GM06990 (cell line): ENCODE measurements at regions not wholly inside any gene's neighbourhood (a gene's known extent, or its start where the extent isn't known, plus 50 kb on each side); places are given as distances from the start of the nearest gene placed in this dataset.

ENCODE experiments used
- DNase-seq: peaks from one replicate; pipeline ENCODE4 v3.0.0-alpha.2; 2011; ENCODE audit not compliant: insufficient read length; ENCODE audit errors: extremely low read depth
- H3K27me3 ChIP-seq: replicated peaks from 2 replicates; pipeline ENCODE4 v1.6.0; 2011; ENCODE audit warnings: low read length; ENCODE audit not compliant: control insufficient read depth, insufficient read depth
- H3K36me3 ChIP-seq: 2 replicates; pipeline ENCODE4 v1.5.1; 2011; ENCODE audit warnings: low read length; ENCODE audit not compliant: control insufficient read depth, insufficient read depth
- H3K4me3 ChIP-seq: replicated peaks from 2 replicates; pipeline ENCODE4 v1.5.1; 2011; ENCODE audit warnings: low read depth, mild to moderate bottlenecking, control low read depth, low read length
- TF ChIP-seq, protein P1 (sequence below): IDR thresholded peaks from 2 replicates; pipeline ENCODE4 v1.5.1; 2011; ENCODE audit warnings: low read length, control low read depth, mild to moderate bottlenecking, inconsistent platforms; ENCODE audit not compliant: insufficient read depth, poor library complexity, severe bottlenecking

GRCh38 chr10:98323221-98324164 is 55.5 kb upstream of the LOXL4 start:
- TF ChIP-seq, protein P1, sequence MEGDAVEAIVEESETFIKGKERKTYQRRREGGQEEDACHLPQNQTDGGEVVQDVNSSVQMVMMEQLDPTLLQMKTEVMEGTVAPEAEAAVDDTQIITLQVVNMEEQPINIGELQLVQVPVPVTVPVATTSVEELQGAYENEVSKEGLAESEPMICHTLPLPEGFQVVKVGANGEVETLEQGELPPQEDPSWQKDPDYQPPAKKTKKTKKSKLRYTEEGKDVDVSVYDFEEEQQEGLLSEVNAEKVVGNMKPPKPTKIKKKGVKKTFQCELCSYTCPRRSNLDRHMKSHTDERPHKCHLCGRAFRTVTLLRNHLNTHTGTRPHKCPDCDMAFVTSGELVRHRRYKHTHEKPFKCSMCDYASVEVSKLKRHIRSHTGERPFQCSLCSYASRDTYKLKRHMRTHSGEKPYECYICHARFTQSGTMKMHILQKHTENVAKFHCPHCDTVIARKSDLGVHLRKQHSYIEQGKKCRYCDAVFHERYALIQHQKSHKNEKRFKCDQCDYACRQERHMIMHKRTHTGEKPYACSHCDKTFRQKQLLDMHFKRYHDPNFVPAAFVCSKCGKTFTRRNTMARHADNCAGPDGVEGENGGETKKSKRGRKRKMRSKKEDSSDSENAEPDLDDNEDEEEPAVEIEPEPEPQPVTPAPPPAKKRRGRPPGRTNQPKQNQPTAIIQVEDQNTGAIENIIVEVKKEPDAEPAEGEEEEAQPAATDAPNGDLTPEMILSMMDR, result no peak
- Histone ChIP-seq H3K36me3 (no peaks in the 10 kb centered on the region), H3K4me3 (no peak overlapping the region), H3K27me3 (peaks cover 1% of the 10 kb centered on the region)
- no peak for DNase-seq

- Histone ChIP-seq H3K27me3 (no peaks in the 10 kb centered on the region; the same call in 1 of the 2 replicates), H3K4me3 (no peak overlapping the region), H3K36me3 (no peaks in the 10 kb centered on the region)
- DNase-seq, result no peak
- TF ChIP-seq, protein P1, result no peak
These were observed 53.3 kb upstream of the LOXL4 start for GRCh38 chr10:98321186-98321780.

DNA sequence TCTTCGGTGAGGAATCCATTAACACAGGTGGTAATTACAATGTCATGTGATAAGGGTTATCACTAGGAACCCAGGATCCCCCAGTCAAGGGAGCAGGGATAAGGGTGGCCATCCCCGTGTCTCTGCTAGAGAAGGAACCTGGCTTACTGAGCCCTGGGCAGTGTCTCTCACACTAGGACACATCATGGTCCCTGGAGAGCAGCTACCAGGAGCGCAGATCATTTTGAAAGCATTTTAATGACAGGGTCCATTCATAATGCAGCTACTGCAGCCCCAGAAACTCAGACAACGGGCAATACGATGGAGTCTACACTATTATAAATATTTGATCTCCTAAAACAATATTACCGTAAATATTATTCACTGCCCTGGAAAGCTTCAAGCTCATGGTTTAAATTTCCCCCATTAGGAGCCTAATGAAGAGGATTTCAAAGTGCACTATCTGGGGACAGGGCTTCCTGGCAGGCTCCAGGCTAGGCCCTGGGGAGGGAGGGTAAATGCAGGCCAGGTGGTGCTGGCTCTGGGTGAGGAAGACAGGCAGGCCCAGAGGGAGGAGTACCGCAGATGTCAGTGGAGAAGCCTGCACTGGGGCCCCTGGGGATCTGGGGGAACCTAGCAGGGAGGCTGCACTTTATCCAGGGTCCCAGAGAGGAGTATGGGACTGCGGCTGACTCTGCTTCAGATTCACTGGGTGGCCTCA is 52.6 kb upstream of the LOXL4 start:
- Histone ChIP-seq H3K36me3 (no peaks in the 10 kb centered on the region), H3K4me3 (no peak overlapping the region), H3K27me3 (no peaks in the 10 kb centered on the region; the same call in 1 of the 2 replicates)
- no peak for DNase-seq
- TF ChIP-seq, protein P1, result no peak

- no peaks in the 10 kb centered on the region; the same call in 1 of the 2 replicates for H3K27me3 ChIP-seq
- H3K4me3 ChIP-seq, result no peak overlapping the region
- TF ChIP-seq, protein P1, result no peak
- no peak for DNase-seq
- H3K36me3 ChIP-seq, result no peaks in the 10 kb centered on the region
These were observed 50.9 kb upstream of the LOXL4 start for GRCh38 chr10:98318861-98319260.
